Panc1 (cell line): ENCODE measurements at regions not wholly inside any gene's neighbourhood (a gene's known extent, or its start where the extent isn't known, plus 50 kb on each side); places are given as distances from the start of the nearest gene placed in this dataset.

Source experiments
- CTCF ChIP-seq: fragments of 450-650 bp; IDR thresholded peaks from 2 replicates; pipeline ENCODE4 v1.5.1; 2017; ENCODE audit warnings: mild to moderate bottlenecking
- POLR2AphosphoS5 ChIP-seq: IDR thresholded peaks from 2 replicates; pipeline ENCODE4 v1.6.1; 2012; ENCODE audit warnings: mild to moderate bottlenecking, low read depth, low read length, moderate library complexity
- SIN3A ChIP-seq: IDR thresholded peaks from 2 replicates; pipeline ENCODE4 v1.6.1; 2012; ENCODE audit warnings: low read depth, mild to moderate bottlenecking, low read length, moderate library complexity, borderline replicate concordance; ENCODE audit not compliant: insufficient read depth
- TCF7L2 ChIP-seq: IDR thresholded peaks from 2 replicates; pipeline ENCODE4 v1.6.1; 2011; ENCODE audit warnings: mild to moderate bottlenecking, low read depth, low read length, inconsistent platforms
- TF ChIP-seq, protein P1 (sequence below), 2 experiments: IDR thresholded peaks; 2 replicates each; pipeline ENCODE4 v1.6.1; 2011 to 2012; ENCODE audit warnings: low read depth in 2 of 2, control low read depth in 1 of 2, low read length in 1 of 2, mild to moderate bottlenecking in 1 of 2, moderate library complexity in 1 of 2; ENCODE audit not compliant: insufficient read depth in 1 of 2

- TF ChIP-seq CTCF (no peak), POLR2AphosphoS5 (no peak), SIN3A (no peak), TCF7L2 (no peak)
- TF ChIP-seq, protein P1, sequence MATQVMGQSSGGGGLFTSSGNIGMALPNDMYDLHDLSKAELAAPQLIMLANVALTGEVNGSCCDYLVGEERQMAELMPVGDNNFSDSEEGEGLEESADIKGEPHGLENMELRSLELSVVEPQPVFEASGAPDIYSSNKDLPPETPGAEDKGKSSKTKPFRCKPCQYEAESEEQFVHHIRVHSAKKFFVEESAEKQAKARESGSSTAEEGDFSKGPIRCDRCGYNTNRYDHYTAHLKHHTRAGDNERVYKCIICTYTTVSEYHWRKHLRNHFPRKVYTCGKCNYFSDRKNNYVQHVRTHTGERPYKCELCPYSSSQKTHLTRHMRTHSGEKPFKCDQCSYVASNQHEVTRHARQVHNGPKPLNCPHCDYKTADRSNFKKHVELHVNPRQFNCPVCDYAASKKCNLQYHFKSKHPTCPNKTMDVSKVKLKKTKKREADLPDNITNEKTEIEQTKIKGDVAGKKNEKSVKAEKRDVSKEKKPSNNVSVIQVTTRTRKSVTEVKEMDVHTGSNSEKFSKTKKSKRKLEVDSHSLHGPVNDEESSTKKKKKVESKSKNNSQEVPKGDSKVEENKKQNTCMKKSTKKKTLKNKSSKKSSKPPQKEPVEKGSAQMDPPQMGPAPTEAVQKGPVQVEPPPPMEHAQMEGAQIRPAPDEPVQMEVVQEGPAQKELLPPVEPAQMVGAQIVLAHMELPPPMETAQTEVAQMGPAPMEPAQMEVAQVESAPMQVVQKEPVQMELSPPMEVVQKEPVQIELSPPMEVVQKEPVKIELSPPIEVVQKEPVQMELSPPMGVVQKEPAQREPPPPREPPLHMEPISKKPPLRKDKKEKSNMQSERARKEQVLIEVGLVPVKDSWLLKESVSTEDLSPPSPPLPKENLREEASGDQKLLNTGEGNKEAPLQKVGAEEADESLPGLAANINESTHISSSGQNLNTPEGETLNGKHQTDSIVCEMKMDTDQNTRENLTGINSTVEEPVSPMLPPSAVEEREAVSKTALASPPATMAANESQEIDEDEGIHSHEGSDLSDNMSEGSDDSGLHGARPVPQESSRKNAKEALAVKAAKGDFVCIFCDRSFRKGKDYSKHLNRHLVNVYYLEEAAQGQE (IDR thresholded peaks at IDR 0.05; ENCODE audit: insufficient read depth in 1 of 2, low read depth in 2 of 2, low read length in 1 of 2): no peak
These were observed 180.8 kb upstream of the MGAT5 start for GRCh38 chr2:134073023-134073422.
